HepG2 (cell line): ENCODE measurements at regions not wholly inside any gene's neighbourhood (a gene's known extent, or its start where the extent isn't known, plus 50 kb on each side); places are given as distances from the start of the nearest gene placed in this dataset.

Experiments used
- AGO2 ChIP-seq: fragments of 200-400 bp; formaldehyde crosslinking; optimal IDR thresholded peaks from 2 replicates; pipeline ENCODE3; 2017; ENCODE audit warnings: mild to moderate bottlenecking, low read depth, low read length, moderate library complexity
- ASH2L ChIP-seq: fragments of 300-600, 200-600 bp; sonication (generic); IDR thresholded peaks from 2 replicates; pipeline ENCODE4 v1.7.0; 2017; ENCODE audit warnings: low read depth, mild to moderate bottlenecking, moderate library complexity, mixed read lengths, low read length; ENCODE audit not compliant: insufficient read length
- CCAR2 ChIP-seq: fragments of 200-400 bp; formaldehyde crosslinking; optimal IDR thresholded peaks from 2 replicates; pipeline ENCODE3; 2018; ENCODE audit warnings: low read depth, mild to moderate bottlenecking, low read length, moderate library complexity
- GATAD1 ChIP-seq: IDR thresholded peaks from 2 replicates; pipeline ENCODE4 v1.6.1; 2016; ENCODE audit warnings: missing genetic modification reagents, missing compliant biosample characterization
- KLF6 ChIP-seq: IDR thresholded peaks from 2 replicates; pipeline ENCODE4 v1.8.0; 2016; ENCODE audit warnings: missing biosample characterization, missing genetic modification reagents
- KLF9 ChIP-seq: IDR thresholded peaks from 2 replicates; pipeline ENCODE4 v1.6.1; 2016; ENCODE audit warnings: low read depth
- MED8 ChIP-seq: sonication (generic); formaldehyde crosslinking; IDR thresholded peaks from 2 replicates; pipeline ENCODE4 v1.8.1; 2023; ENCODE audit warnings: mild to moderate bottlenecking, missing genetic modification reagents; ENCODE audit not compliant: insufficient replicate concordance
- MLLT10 ChIP-seq: sonication (generic); formaldehyde crosslinking; IDR thresholded peaks from 2 replicates; pipeline ENCODE4 v1.4.0; 2020; ENCODE audit warnings: missing genetic modification reagents
- NFE2L2 ChIP-seq: fragments of 150-350 bp; IDR thresholded peaks from 2 replicates; pipeline ENCODE4 v1.6.1; 2014; ENCODE audit warnings: low read length
- NFIB ChIP-seq: sonication (generic); formaldehyde crosslinking; IDR thresholded peaks from 2 replicates; pipeline ENCODE4 v1.9.0; 2021; ENCODE audit warnings: missing genetic modification reagents, mild to moderate bottlenecking, borderline replicate concordance
- SMARCE1 ChIP-seq: fragments of 450-650 bp; IDR thresholded peaks from 2 replicates; pipeline ENCODE4 v1.6.1; 2017; ENCODE audit warnings: borderline replicate concordance
- SPEN ChIP-seq: sonication (generic); formaldehyde crosslinking; IDR thresholded peaks from 2 replicates; pipeline ENCODE4 v1.5.1; 2020; ENCODE audit warnings: low read depth, mild to moderate bottlenecking, missing genetic modification reagents
- ZBTB38 ChIP-seq: sonication (generic); formaldehyde crosslinking; IDR thresholded peaks from 2 replicates; pipeline ENCODE4 v1.5.1; 2020; ENCODE audit warnings: mild to moderate bottlenecking, missing genetic modification reagents
- ZFY ChIP-seq: sonication (generic); formaldehyde crosslinking; IDR thresholded peaks from 2 replicates; pipeline ENCODE4 v1.4.0; 2020; ENCODE audit warnings: missing genetic modification reagents
- ZNF274 ChIP-seq: sonication (generic); formaldehyde crosslinking; IDR thresholded peaks from 2 replicates; pipeline ENCODE4 v1.5.1; 2020; ENCODE audit warnings: mild to moderate bottlenecking, missing genetic modification reagents
- ZNF446 ChIP-seq: sonication (generic); formaldehyde crosslinking; IDR thresholded peaks from 2 replicates; pipeline ENCODE4 v1.5.0; 2020; ENCODE audit warnings: mild to moderate bottlenecking, missing genetic modification reagents
- ZNF501 ChIP-seq: sonication (generic); formaldehyde crosslinking; IDR thresholded peaks from 2 replicates; pipeline ENCODE4 v1.5.1; 2020; ENCODE audit warnings: mild to moderate bottlenecking, moderate library complexity, missing genetic modification reagents
- ZNF614 ChIP-seq: IDR thresholded peaks from 2 replicates; pipeline ENCODE4 v1.6.1; 2018; ENCODE audit warnings: missing biosample characterization, missing genetic modification reagents, inconsistent platforms, borderline replicate concordance
- ZNF674 ChIP-seq: sonication (generic); formaldehyde crosslinking; IDR thresholded peaks from 2 replicates; pipeline ENCODE4 v1.5.0; 2020; ENCODE audit warnings: low read depth, mild to moderate bottlenecking, missing genetic modification reagents
- ZNF720 ChIP-seq: sonication (generic); formaldehyde crosslinking; IDR thresholded peaks from 2 replicates; pipeline ENCODE4 v1.4.0; 2020; ENCODE audit warnings: missing genetic modification reagents
- ZNF749 ChIP-seq: sonication (generic); formaldehyde crosslinking; IDR thresholded peaks from 2 replicates; pipeline ENCODE4 v1.8.0; 2022; ENCODE audit warnings: mild to moderate bottlenecking, missing genetic modification reagents, moderate library complexity, borderline replicate concordance
- TF ChIP-seq, protein P1 (sequence below): sonication (generic); formaldehyde crosslinking; IDR thresholded peaks from 2 replicates; pipeline ENCODE4 v1.8.1; 2023; ENCODE audit warnings: missing genetic modification reagents, mild to moderate bottlenecking, borderline replicate concordance
- TF ChIP-seq, protein P2 (sequence below): sonication (generic); formaldehyde crosslinking; IDR thresholded peaks from 2 replicates; pipeline ENCODE4 v1.5.0; 2020; ENCODE audit warnings: mild to moderate bottlenecking, missing genetic modification reagents
- TF ChIP-seq, protein P3 (sequence below): sonication (generic); formaldehyde crosslinking; IDR thresholded peaks from 2 replicates; pipeline ENCODE4 v1.5.0; 2020; ENCODE audit warnings: mild to moderate bottlenecking, missing genetic modification reagents
- TF ChIP-seq, protein P4 (sequence below): sonication (generic); formaldehyde crosslinking; IDR thresholded peaks from 2 replicates; pipeline ENCODE4 v1.8.0; 2022; ENCODE audit warnings: missing genetic modification reagents, low read depth, mild to moderate bottlenecking, borderline replicate concordance
- TF ChIP-seq, protein P5 (sequence below): sonication (generic); formaldehyde crosslinking; conservative IDR thresholded peaks from 2 replicates; pipeline ENCODE4 v1.4.0; 2020; ENCODE audit warnings: missing genetic modification reagents

DNA sequence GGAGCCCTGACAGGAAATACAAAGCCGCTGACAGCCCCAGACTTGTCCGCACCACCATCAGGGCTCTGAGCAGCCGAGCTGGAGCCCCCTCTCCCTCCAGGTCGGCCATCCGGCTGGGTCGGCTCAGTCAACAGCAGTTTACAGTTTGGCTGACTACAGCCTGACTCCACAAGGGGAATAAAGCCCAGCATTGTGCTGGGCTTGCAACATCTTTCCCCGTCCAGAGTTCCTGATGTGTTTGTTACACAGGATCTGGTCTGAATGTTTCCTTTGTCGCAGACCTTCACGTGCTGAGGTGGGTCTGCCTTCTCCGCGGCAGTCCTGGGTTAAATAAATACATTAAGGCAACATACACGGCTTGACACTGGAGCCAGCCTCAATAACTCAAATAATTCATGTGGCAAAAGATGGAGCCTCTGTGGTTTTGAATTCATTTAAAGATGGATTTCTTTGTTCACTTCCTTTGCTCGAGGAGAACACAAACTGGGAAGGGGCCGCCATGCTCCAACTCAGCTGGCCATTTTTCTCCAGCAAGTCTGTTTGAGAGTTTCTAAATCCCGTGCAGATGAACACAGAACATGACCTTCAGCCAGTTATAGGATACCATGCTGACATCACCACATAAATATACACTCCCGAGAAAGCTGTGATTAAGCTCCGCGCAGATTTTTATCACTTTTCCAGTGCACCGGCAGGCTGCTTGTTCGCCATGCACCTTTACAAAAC, 192.1 kb downstream of the WDR11 start (continued):
- TF ChIP-seq, protein P1, sequence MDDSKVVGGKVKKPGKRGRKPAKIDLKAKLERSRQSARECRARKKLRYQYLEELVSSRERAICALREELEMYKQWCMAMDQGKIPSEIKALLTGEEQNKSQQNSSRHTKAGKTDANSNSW (CRISPR knock-in tag), result no peak
- TF ChIP-seq, protein P2, sequence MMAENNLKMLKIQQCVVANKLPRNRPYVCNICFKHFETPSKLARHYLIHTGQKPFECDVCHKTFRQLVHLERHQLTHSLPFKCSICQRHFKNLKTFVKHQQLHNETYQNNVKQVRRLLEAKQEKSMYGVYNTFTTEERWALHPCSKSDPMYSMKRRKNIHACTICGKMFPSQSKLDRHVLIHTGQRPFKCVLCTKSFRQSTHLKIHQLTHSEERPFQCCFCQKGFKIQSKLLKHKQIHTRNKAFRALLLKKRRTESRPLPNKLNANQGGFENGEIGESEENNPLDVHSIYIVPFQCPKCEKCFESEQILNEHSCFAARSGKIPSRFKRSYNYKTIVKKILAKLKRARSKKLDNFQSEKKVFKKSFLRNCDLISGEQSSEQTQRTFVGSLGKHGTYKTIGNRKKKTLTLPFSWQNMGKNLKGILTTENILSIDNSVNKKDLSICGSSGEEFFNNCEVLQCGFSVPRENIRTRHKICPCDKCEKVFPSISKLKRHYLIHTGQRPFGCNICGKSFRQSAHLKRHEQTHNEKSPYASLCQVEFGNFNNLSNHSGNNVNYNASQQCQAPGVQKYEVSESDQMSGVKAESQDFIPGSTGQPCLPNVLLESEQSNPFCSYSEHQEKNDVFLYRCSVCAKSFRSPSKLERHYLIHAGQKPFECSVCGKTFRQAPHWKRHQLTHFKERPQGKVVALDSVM (CRISPR knock-in tag), result no peak
- TF ChIP-seq, protein P3, sequence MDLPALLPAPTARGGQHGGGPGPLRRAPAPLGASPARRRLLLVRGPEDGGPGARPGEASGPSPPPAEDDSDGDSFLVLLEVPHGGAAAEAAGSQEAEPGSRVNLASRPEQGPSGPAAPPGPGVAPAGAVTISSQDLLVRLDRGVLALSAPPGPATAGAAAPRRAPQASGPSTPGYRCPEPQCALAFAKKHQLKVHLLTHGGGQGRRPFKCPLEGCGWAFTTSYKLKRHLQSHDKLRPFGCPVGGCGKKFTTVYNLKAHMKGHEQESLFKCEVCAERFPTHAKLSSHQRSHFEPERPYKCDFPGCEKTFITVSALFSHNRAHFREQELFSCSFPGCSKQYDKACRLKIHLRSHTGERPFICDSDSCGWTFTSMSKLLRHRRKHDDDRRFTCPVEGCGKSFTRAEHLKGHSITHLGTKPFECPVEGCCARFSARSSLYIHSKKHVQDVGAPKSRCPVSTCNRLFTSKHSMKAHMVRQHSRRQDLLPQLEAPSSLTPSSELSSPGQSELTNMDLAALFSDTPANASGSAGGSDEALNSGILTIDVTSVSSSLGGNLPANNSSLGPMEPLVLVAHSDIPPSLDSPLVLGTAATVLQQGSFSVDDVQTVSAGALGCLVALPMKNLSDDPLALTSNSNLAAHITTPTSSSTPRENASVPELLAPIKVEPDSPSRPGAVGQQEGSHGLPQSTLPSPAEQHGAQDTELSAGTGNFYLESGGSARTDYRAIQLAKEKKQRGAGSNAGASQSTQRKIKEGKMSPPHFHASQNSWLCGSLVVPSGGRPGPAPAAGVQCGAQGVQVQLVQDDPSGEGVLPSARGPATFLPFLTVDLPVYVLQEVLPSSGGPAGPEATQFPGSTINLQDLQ (CRISPR knock-in tag), result no peak
- no peak for TF ChIP-seq MED8
- no peak for TF ChIP-seq NFE2L2
- TF ChIP-seq, protein P4, sequence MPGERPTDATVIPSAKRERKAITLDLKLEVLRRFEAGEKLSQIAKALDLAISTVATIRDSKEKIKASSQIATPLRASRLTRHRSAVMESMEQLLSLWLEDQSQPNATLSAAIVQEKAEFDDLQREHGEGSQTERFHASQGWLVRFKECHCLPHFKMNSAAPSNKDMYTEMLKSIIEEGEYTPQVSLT, result no peak
- TF ChIP-seq CCAR2, result no peak
- no peak for TF ChIP-seq NFIB (CRISPR knock-in tag)
- TF ChIP-seq, protein P5, sequence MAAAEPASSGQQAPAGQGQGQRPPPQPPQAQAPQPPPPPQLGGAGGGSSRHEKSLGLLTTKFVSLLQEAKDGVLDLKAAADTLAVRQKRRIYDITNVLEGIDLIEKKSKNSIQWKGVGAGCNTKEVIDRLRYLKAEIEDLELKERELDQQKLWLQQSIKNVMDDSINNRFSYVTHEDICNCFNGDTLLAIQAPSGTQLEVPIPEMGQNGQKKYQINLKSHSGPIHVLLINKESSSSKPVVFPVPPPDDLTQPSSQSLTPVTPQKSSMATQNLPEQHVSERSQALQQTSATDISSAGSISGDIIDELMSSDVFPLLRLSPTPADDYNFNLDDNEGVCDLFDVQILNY (CRISPR knock-in tag), result no peak
- TF ChIP-seq ZNF674, result no peak
- TF ChIP-seq ZNF446 (CRISPR knock-in tag), result no peak
- no peak for TF ChIP-seq ZBTB38 (CRISPR knock-in tag)
- TF ChIP-seq ASH2L, result peak; percentile 78
- no peak for TF ChIP-seq ZNF749 (CRISPR knock-in tag)
- TF ChIP-seq ZFY, result peak; percentile 32; the same call in 1 of the 2 replicates
- TF ChIP-seq SPEN (CRISPR knock-in tag), result no peak; the same call in 1 of the 2 replicates
- no peak for TF ChIP-seq ZNF720 (CRISPR knock-in tag)
- no peak for TF ChIP-seq AGO2
- peak; percentile 58; the same call in 1 of the 2 replicates for TF ChIP-seq ZNF614 (CRISPR knock-in tag)
- no peak for TF ChIP-seq ZNF274 (CRISPR knock-in tag)
- no peak for TF ChIP-seq ZNF501
- TF ChIP-seq KLF6 (CRISPR knock-in tag), result peak; percentile 71; the same call in 1 of the 2 replicates
- TF ChIP-seq MLLT10, result no peak
- no peak for TF ChIP-seq GATAD1 (CRISPR knock-in tag)
- TF ChIP-seq KLF9 (CRISPR knock-in tag), result no peak
- TF ChIP-seq SMARCE1, result no peak
